K562 (cell line): ENCODE measurements at regions not wholly inside any gene's neighbourhood (a gene's known extent, or its start where the extent isn't known, plus 50 kb on each side); places are given as distances from the start of the nearest gene placed in this dataset.

Experiments
- ATAC-seq: fragments of 200-7000 bp; cut with Tn5 transposase; 3 replicates; pipeline ENCODE4 v1.9.1; 2020; ENCODE audit warnings: moderate library complexity
- BruUV-seq: library from RNA; stranded (reverse); fragments of 400-500 nt; replicated peaks from 2 replicates; lab custom pipeline; 2021; lab: Mats Ljungman, UMichigan
- CTCF ChIA-PET: fragments of 300-600 bp; formaldehyde crosslinking; extraction: SDS; loops from one replicate; lab custom pipeline; 2021; ENCODE audit warnings: low intra/inter-chr PET ratio; lab: Yijun Ruan, JAX
- POLR2A ChIA-PET: fragments of 300-600, 350-650 bp; sonication (Branson Sonifier 250); formaldehyde crosslinking; extraction: SDS; loops from one replicate; lab custom pipeline; 2021; ENCODE audit warnings: antibody characterized with exemption, inconsistent platforms; lab: Yijun Ruan, JAX
- DNase-seq, 4 experiments: peaks; one replicate each; pipeline versions ENCODE4 v3.0.0 to v3.0.0-alpha.2; 2011 to 2018; ENCODE audit warnings: low spot score in 3 of 4, mixed read lengths in 3 of 4; ENCODE audit errors: extremely low read depth in 1 of 4
- FAIRE-seq: peaks from 2 replicates; lab custom pipeline; 2011; peaks lifted over from hg19 to GRCh38; lab: Jason Lieb, UNC
- H2AFZ ChIP-seq: 2 replicates; pipeline ENCODE4 v1.6.0; 2011; ENCODE audit warnings: low read depth, low read length, control low read depth, inconsistent platforms
- H3K27ac ChIP-seq: fragments of 200-600 bp; 3 replicates; pipeline ENCODE4 v1.8.0; 2011; ENCODE audit warnings: low read depth, mild to moderate bottlenecking, control low read depth, inconsistent platforms, low read length, moderate library complexity, mixed read lengths; ENCODE audit errors: extremely low read depth
- H3K27me3 ChIP-seq, 2 experiments: fragments of 300-600 bp in 1 of 2; 2 replicates in 1 of 2; 3 replicates in 1 of 2; pipeline versions ENCODE4 v1.6.0 to v1.8.0; 2011; ENCODE audit warnings: inconsistent platforms in 2 of 2, low read length in 2 of 2, mild to moderate bottlenecking in 1 of 2, mixed read lengths in 1 of 2, moderate library complexity in 1 of 2; ENCODE audit not compliant: control insufficient read depth in 2 of 2, insufficient read depth in 2 of 2
- H3K36me3 ChIP-seq: fragments of 300-600 bp; 3 replicates; pipeline ENCODE4 v1.8.0; 2011; ENCODE audit warnings: mild to moderate bottlenecking, low read length, inconsistent platforms; ENCODE audit not compliant: control insufficient read depth, insufficient read depth
- H3K4me1 ChIP-seq, 2 experiments: fragments of 200-600 bp in 1 of 2; replicated peaks in 1 of 2; 2 replicates in 1 of 2; 3 replicates in 1 of 2; pipeline versions ENCODE4 v1.5.1 to v1.8.0; 2011; ENCODE audit warnings: inconsistent platforms in 2 of 2, low read length in 2 of 2, mild to moderate bottlenecking in 1 of 2, mixed read lengths in 1 of 2, moderate library complexity in 1 of 2; ENCODE audit not compliant: control insufficient read depth in 2 of 2, insufficient read depth in 2 of 2
- H3K4me2 ChIP-seq: 2 replicates; pipeline ENCODE4 v1.6.1; 2011; ENCODE audit warnings: low read length, control low read depth, inconsistent platforms, mixed read lengths; ENCODE audit not compliant: insufficient read depth
- H3K4me3 ChIP-seq: fragments of 200-600 bp; sonication (generic), shearing (Covaris generic); 2 replicates; pipeline ENCODE4 v1.5.1; 2016; ENCODE audit warnings: control low read depth, inconsistent platforms
- H3K79me2 ChIP-seq: fragments of 200-600 bp; 3 replicates; pipeline ENCODE4 v1.8.0; 2011; ENCODE audit warnings: low read length, inconsistent platforms; ENCODE audit not compliant: control insufficient read depth, insufficient read depth
- H3K9ac ChIP-seq, 2 experiments: 2 replicates each; pipeline versions ENCODE4 v1.6.0 to v1.6.1; 2011; ENCODE audit warnings: low read depth in 2 of 2, low read length in 2 of 2, control low read depth in 1 of 2, inconsistent platforms in 1 of 2, mild to moderate bottlenecking in 1 of 2, mixed read lengths in 1 of 2; ENCODE audit not compliant: insufficient read depth in 1 of 2
- H3K9me1 ChIP-seq: one replicate; pipeline ENCODE4 v1.6.0; 2011; ENCODE audit warnings: inconsistent platforms, mild to moderate bottlenecking, low read length, moderate library complexity; ENCODE audit not compliant: control insufficient read depth, insufficient read depth
- H3K9me3 ChIP-seq: replicated peaks from 2 replicates; pipeline ENCODE4 v1.5.1; 2011; ENCODE audit warnings: low read depth, low read length, inconsistent platforms; ENCODE audit not compliant: control insufficient read depth, insufficient read depth
- H4K20me1 ChIP-seq: replicated peaks from 2 replicates; pipeline ENCODE4 v1.6.1; 2011; ENCODE audit warnings: low read length, inconsistent platforms, mixed read lengths; ENCODE audit not compliant: control insufficient read depth, insufficient read depth
- BRD9 ChIP-seq: fragments of 450-650 bp; IDR thresholded peaks from 2 replicates; pipeline ENCODE4 v1.6.1; 2018; ENCODE audit warnings: low read depth; ENCODE audit not compliant: partially characterized antibody
- CAMTA2 ChIP-seq: fragments of 250-450 bp; sonication (Bioruptor Pico); conservative IDR thresholded peaks from 2 replicates; pipeline ENCODE4 v1.5.1; 2022
- GATA2 ChIP-seq: sonication (generic); formaldehyde crosslinking; IDR thresholded peaks from 2 replicates; pipeline ENCODE4 v1.4.0; 2020; ENCODE audit warnings: mild to moderate bottlenecking, missing genetic modification reagents
- KDM1A ChIP-seq, 2 experiments: fragments of 450-650 bp; IDR thresholded peaks; 2 replicates each; pipeline ENCODE4 v1.6.1; 2016; ENCODE audit warnings: mild to moderate bottlenecking in 2 of 2
- KLF1 ChIP-seq: fragments of 450-650 bp; IDR thresholded peaks from 2 replicates; pipeline ENCODE4 v1.6.1; 2016; ENCODE audit warnings: missing genetic modification characterization, missing compliant biosample characterization
- NFE2 ChIP-seq: IDR thresholded peaks from 2 replicates; pipeline ENCODE4 v1.6.1; 2014; ENCODE audit warnings: antibody characterized with exemption, low read depth
- POLR2B ChIP-seq: fragments of 450-650 bp; IDR thresholded peaks from 2 replicates; pipeline ENCODE4 v1.6.1; 2018; ENCODE audit warnings: low read depth; ENCODE audit not compliant: partially characterized antibody
- PPARD ChIP-seq: fragments of 250-450 bp; sonication (Bioruptor Pico); IDR thresholded peaks from 2 replicates; pipeline ENCODE4 v1.8.0; 2022; ENCODE audit warnings: inconsistent platforms, mild to moderate bottlenecking, moderate library complexity
- SLC30A9 ChIP-seq: fragments of 250-450 bp; sonication (Bioruptor Pico); IDR thresholded peaks from 2 replicates; pipeline ENCODE4 v1.8.0; 2022; ENCODE audit warnings: mild to moderate bottlenecking, moderate library complexity
- TRIM28 ChIP-seq: fragments of 450-650 bp; IDR thresholded peaks from 2 replicates; pipeline ENCODE4 v1.6.1; 2017
- ZNF124 ChIP-seq: sonication (generic); formaldehyde crosslinking; IDR thresholded peaks from 2 replicates; pipeline ENCODE4 v1.8.1; 2022; ENCODE audit warnings: missing genetic modification reagents
- ZNF316 ChIP-seq: fragments of 450-650 bp; IDR thresholded peaks from 2 replicates; pipeline ENCODE4 v1.6.1; 2016
- WGBS: fragments of 100-300 bp; shearing (Covaris generic); methylation state at CpG from one replicate; pipeline ENCODE4 v1.1.6; 2016; ENCODE audit warnings: low coverage, mixed read lengths; ENCODE audit not compliant: insufficient coverage; ENCODE audit errors: missing lambda C conversion rate; 5-methylcytosine and 5-hydroxymethylcytosine counted together
- in situ Hi-C: fragments of 300-500 bp; cut with MboI; formaldehyde crosslinking; loops from 4 replicates; pipeline ENCODE4 v1.15.0; 2018; ENCODE audit warnings: inconsistent platforms, mixed read lengths
- intact Hi-C: fragments of 100-400 bp; cut with micrococcal nuclease; formaldehyde crosslinking; loops from 2 replicates; pipeline ENCODE4 v1.14.2; 2022
- TF ChIP-seq, protein P1 (sequence below): sonication (generic); formaldehyde crosslinking; IDR thresholded peaks from 2 replicates; pipeline ENCODE4 v1.8.1; 2022; ENCODE audit warnings: missing genetic modification reagents

DNA sequence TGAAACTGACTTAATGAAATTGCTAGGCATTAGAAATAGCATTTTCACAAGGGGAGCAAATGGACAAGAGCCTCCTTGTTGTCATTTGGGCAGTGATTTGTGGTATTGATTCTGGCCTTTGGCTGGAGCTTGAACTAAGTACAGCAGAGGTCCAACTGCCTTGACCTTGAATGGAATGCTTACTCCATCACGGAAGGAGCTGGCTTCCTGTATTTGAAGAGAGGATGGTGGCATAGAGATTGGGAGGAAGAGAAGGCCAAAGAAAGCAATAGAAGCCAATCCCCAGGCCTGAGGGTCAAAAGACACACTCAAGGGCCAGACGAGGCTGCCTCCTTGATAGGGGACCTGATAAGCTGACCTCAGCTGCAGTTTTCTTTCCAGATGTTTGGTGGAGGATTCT is 126.6 kb upstream of the MPPED2 start:
- Histone ChIP-seq H3K9me1 (no peaks in the 10 kb centered on the region), H2AFZ (no peak overlapping the region), H3K36me3 (no peaks in the 10 kb centered on the region), H4K20me1 (no peaks in the 10 kb centered on the region), H3K4me3 (no peak overlapping the region), H3K9me3 (no peaks in the 10 kb centered on the region), H3K9ac (no peak overlapping the region), H3K27ac (no peak overlapping the region), H3K27me3 (no peaks in the 10 kb centered on the region), H3K4me1 (no peaks in the 10 kb centered on the region), H3K79me2 (no peaks in the 10 kb centered on the region), H3K4me2 (no peak overlapping the region)
- in situ Hi-C loops = no loop called here
- no TSS peak for BruUV-seq
- intact Hi-C loops = no loop called here
- no peak for FAIRE-seq
- 0% methylated on average over 2 of the region's 2 CpGs for WGBS
- ChIA-PET CTCF (no interaction called here), POLR2A (interaction anchor here (0.6 kb wide), 1 partner anchor 13 kb away, joined by 3 read pairs; no protein-coding TSS in a partner anchor)
- TF ChIP-seq PPARD (CRISPR knock-in tag) (no peak), GATA2 (CRISPR knock-in tag) (no peak), POLR2B (no peak), KDM1A (IDR thresholded peaks at IDR 0.05) (no peak), BRD9 (no peak), SLC30A9 (CRISPR knock-in tag) (no peak), CAMTA2 (CRISPR knock-in tag) (no peak), ZNF316 (no peak), KLF1 (tag) (no peak), NFE2 (no peak), TRIM28 (no peak), ZNF124 (CRISPR knock-in tag) (no peak)
- TF ChIP-seq, protein P1, sequence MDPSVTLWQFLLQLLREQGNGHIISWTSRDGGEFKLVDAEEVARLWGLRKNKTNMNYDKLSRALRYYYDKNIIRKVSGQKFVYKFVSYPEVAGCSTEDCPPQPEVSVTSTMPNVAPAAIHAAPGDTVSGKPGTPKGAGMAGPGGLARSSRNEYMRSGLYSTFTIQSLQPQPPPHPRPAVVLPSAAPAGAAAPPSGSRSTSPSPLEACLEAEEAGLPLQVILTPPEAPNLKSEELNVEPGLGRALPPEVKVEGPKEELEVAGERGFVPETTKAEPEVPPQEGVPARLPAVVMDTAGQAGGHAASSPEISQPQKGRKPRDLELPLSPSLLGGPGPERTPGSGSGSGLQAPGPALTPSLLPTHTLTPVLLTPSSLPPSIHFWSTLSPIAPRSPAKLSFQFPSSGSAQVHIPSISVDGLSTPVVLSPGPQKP (CRISPR knock-in tag) = no peak
- ATAC-seq = no peak
- DNase-seq = no peak
